ENCODE measurements at regions not wholly inside any gene's neighbourhood (a gene's known extent, or its start where the extent isn't known, plus 50 kb on each side); places are given as distances from the start of the nearest gene placed in this dataset.

DNA sequence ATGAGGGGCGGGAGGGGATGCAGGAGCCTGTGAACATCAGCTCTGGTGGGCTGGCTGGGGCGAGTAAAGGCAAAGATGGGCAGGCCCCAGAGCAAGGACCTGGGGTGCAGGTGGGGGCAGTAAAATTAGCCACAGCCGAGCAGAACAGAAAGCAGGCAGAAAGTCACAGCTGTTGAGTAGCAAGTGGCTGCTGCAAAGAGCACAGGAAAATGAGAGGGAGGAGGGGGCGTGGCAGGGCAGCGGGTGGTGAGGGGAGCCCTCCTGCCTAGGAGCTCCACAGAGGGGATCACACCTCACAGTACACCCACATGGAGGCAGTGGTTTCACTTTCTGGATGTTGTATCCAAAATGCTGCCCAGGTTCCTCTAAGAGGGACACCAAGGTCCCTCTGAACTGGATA, 79.6 kb downstream of the LBH start:
- no TSS peak for BruUV-seq (replicated peaks)
- ChIA-PET POLR2A (no interaction called here), RAD21 (ENCODE audit: low non-redundant PET in 1 of 2, low total read pairs in 2 of 2, uncharacterized antibody in 2 of 2, unreplicated experiment in 2 of 2) (no interaction called here), CTCF (no interaction called here)
- H3K27ac ChIP-seq (ENCODE audit: low read depth, low read length), result no peak overlapping the region
- no peaks in the 10 kb centered on the region for H4K20me1 ChIP-seq (ENCODE audit: insufficient read depth)
- intact Hi-C loops (cut with micrococcal nuclease), result no loop called here
- DNase-seq (ENCODE audit: low read depth, low spot score) (no peak), ATAC-seq (no peak)
- no peaks in the 10 kb centered on the region for H3K36me3 ChIP-seq (ENCODE audit: control insufficient read depth in 1 of 2, insufficient read depth in 2 of 2, low read length in 2 of 2)
- H3K9me2 ChIP-seq (ENCODE audit: insufficient read depth), result no peaks in the 10 kb centered on the region
- no peak overlapping the region for H3K4me3 ChIP-seq (replicated peaks in 1 of 2; ENCODE audit: low read depth in 1 of 2, low read length in 2 of 2)
- no peak overlapping the region for H3K9ac ChIP-seq (ENCODE audit: low read length)
- H3K4me1 ChIP-seq (ENCODE audit: control insufficient read depth in 1 of 2, insufficient read depth in 2 of 2, low read length in 2 of 2), result no peaks in the 10 kb centered on the region
- no peak overlapping the region for H3K4me2 ChIP-seq (ENCODE audit: low read length)
- H3K9me3 ChIP-seq (ENCODE audit: control insufficient read depth in 1 of 2, insufficient read depth in 1 of 2, low read depth in 1 of 2, low read length in 2 of 2), result no peaks in the 10 kb centered on the region
- no peaks in the 10 kb centered on the region for H3K27me3 ChIP-seq (ENCODE audit: insufficient read depth, low read length)
- H2AFZ ChIP-seq (ENCODE audit: low read depth, low read length, poor library complexity, severe bottlenecking), result no peak overlapping the region
- no peaks in the 10 kb centered on the region for H3K79me2 ChIP-seq (ENCODE audit: insufficient read depth, low read length)
- no peak for TF ChIP-seq SRF (IDR thresholded peaks at IDR 0.05; ENCODE audit: low read depth)
- no peak for TF ChIP-seq POLR2AphosphoS5 (IDR thresholded peaks at IDR 0.05; ENCODE audit: low read depth, low read length)
- TF ChIP-seq ZFX (IDR thresholded peaks at IDR 0.05), result no peak
- TF ChIP-seq FOSL1 (IDR thresholded peaks at IDR 0.05; ENCODE audit: low read depth), result no peak
- TF ChIP-seq, protein P1, sequence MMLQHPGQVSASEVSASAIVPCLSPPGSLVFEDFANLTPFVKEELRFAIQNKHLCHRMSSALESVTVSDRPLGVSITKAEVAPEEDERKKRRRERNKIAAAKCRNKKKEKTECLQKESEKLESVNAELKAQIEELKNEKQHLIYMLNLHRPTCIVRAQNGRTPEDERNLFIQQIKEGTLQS (IDR thresholded peaks at IDR 0.05), result no peak
- TF ChIP-seq TCF7L2 (IDR thresholded peaks at IDR 0.05; ENCODE audit: borderline replicate concordance, extremely low read depth, insufficient read depth, insufficient read length), result no peak
- no peak for TF ChIP-seq YY1 (IDR thresholded peaks at IDR 0.05; ENCODE audit: extremely low read depth, insufficient replicate concordance, low read depth, low read length)
- TF ChIP-seq EGR1 (IDR thresholded peaks at IDR 0.05; ENCODE audit: low read depth), result no peak
- TF ChIP-seq POLR2A (IDR thresholded peaks at IDR 0.05; ENCODE audit: borderline replicate concordance, extremely low read depth, insufficient read depth, insufficient read length), result no peak
- TF ChIP-seq CEBPB (IDR thresholded peaks at IDR 0.05; ENCODE audit: low read depth), result no peak
- TF ChIP-seq, protein P2, sequence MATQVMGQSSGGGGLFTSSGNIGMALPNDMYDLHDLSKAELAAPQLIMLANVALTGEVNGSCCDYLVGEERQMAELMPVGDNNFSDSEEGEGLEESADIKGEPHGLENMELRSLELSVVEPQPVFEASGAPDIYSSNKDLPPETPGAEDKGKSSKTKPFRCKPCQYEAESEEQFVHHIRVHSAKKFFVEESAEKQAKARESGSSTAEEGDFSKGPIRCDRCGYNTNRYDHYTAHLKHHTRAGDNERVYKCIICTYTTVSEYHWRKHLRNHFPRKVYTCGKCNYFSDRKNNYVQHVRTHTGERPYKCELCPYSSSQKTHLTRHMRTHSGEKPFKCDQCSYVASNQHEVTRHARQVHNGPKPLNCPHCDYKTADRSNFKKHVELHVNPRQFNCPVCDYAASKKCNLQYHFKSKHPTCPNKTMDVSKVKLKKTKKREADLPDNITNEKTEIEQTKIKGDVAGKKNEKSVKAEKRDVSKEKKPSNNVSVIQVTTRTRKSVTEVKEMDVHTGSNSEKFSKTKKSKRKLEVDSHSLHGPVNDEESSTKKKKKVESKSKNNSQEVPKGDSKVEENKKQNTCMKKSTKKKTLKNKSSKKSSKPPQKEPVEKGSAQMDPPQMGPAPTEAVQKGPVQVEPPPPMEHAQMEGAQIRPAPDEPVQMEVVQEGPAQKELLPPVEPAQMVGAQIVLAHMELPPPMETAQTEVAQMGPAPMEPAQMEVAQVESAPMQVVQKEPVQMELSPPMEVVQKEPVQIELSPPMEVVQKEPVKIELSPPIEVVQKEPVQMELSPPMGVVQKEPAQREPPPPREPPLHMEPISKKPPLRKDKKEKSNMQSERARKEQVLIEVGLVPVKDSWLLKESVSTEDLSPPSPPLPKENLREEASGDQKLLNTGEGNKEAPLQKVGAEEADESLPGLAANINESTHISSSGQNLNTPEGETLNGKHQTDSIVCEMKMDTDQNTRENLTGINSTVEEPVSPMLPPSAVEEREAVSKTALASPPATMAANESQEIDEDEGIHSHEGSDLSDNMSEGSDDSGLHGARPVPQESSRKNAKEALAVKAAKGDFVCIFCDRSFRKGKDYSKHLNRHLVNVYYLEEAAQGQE (IDR thresholded peaks at IDR 0.05; ENCODE audit: low read depth), result no peak
- TF ChIP-seq JUND (IDR thresholded peaks at IDR 0.05), result no peak
- TF ChIP-seq ZNF274 (IDR thresholded peaks at IDR 0.05; ENCODE audit: low read depth, low read length), result no peak
